Erythroblast (primary cell): ENCODE measurements at regions not wholly inside any gene's neighbourhood (a gene's known extent, or its start where the extent isn't known, plus 50 kb on each side); places are given as distances from the start of the nearest gene placed in this dataset.

Experiments used
- GATA1 ChIP-seq: IDR thresholded peaks from 2 replicates; pipeline ENCODE4 v1.6.1; 2011; ENCODE audit warnings: low read depth, mild to moderate bottlenecking, control low read depth, low read length, moderate library complexity
- POLR2A ChIP-seq: IDR thresholded peaks from 2 replicates; pipeline ENCODE4 v1.6.1; 2011; ENCODE audit warnings: mild to moderate bottlenecking, low read length

DNA sequence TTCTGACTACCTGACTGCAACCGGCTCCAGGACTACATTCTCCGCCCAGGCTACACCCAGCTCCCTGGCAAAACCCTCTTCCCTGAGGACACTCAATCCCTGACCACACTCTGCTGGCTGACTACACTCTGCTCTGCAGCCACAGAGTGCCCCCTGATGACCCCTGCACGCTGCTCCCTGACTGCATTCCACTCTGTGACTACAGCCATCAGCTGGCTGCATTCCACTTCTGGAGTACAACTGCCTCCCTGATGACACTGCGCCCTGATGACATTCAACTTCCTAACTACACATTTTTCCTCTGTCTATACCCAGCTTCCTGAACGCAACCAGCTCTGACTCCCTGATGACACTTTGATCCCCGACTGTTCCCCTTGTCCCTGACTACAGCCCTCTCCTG is 71.3 kb upstream of the NRXN1 start:
- TF ChIP-seq POLR2A (no peak), GATA1 (no peak)
